Mesenchymal stem cell (in vitro differentiated cells and primary cell): ENCODE measurements at regions not wholly inside any gene's neighbourhood (a gene's known extent, or its start where the extent isn't known, plus 50 kb on each side); places are given as distances from the start of the nearest gene placed in this dataset.

Source experiments
- DNase-seq: peaks from one replicate; pipeline ENCODE4 v3.0.0-alpha.2; 2013
- H2AFZ ChIP-seq: one replicate; pipeline ENCODE4 v1.6.1; 2013; ENCODE audit warnings: low read depth, mild to moderate bottlenecking, control low read depth, inconsistent platforms, low read length, moderate library complexity
- H2AK5ac ChIP-seq: 2 replicates; pipeline ENCODE4 v1.6.1; 2013; ENCODE audit warnings: low read length, moderate library complexity, mild to moderate bottlenecking, inconsistent platforms; ENCODE audit not compliant: severe bottlenecking
- H2BK120ac ChIP-seq: one replicate; pipeline ENCODE4 v1.6.1; 2013; ENCODE audit warnings: low read depth, mild to moderate bottlenecking, inconsistent platforms, low read length, moderate library complexity
- H2BK12ac ChIP-seq, 2 experiments: one replicate each; pipeline ENCODE4 v1.6.1; 2013; ENCODE audit warnings: inconsistent platforms in 2 of 2, low read length in 2 of 2, mild to moderate bottlenecking in 2 of 2, moderate library complexity in 2 of 2, control low read depth in 1 of 2
- H2BK15ac ChIP-seq: one replicate; pipeline ENCODE4 v1.6.1; 2013; ENCODE audit warnings: mild to moderate bottlenecking, low read depth, inconsistent platforms; ENCODE audit not compliant: poor library complexity, severe bottlenecking
- H2BK5ac ChIP-seq: 2 replicates; pipeline ENCODE4 v1.6.1; 2013; ENCODE audit warnings: low read depth, mild to moderate bottlenecking, low read length, control low read depth, inconsistent platforms; ENCODE audit not compliant: poor library complexity, severe bottlenecking
- H3K14ac ChIP-seq, 2 experiments: one replicate each; pipeline ENCODE4 v1.6.1; 2013; ENCODE audit warnings: inconsistent platforms in 2 of 2, low read length in 2 of 2, control low read depth in 1 of 2, mild to moderate bottlenecking in 1 of 2, moderate library complexity in 1 of 2
- H3K18ac ChIP-seq, 2 experiments: one replicate each; pipeline ENCODE4 v1.6.1; 2013; ENCODE audit warnings: inconsistent platforms in 2 of 2, low read length in 2 of 2, control low read depth in 1 of 2, low read depth in 1 of 2, mild to moderate bottlenecking in 1 of 2
- H3K23ac ChIP-seq, 2 experiments: one replicate each; pipeline ENCODE4 v1.6.1; 2013; ENCODE audit warnings: inconsistent platforms in 2 of 2, low read length in 2 of 2, mild to moderate bottlenecking in 2 of 2, moderate library complexity in 2 of 2, control low read depth in 1 of 2
- H3K27ac ChIP-seq: 2 replicates; pipeline ENCODE4 v1.5.1; 2013; ENCODE audit warnings: mild to moderate bottlenecking, moderate library complexity, low read length, control low read depth, inconsistent platforms; ENCODE audit not compliant: poor library complexity, severe bottlenecking
- H3K27me3 ChIP-seq, 2 experiments: 2 replicates each; pipeline versions ENCODE4 v1.6.1 to v1.7.0; 2013; ENCODE audit warnings: low read length in 2 of 2, mild to moderate bottlenecking in 2 of 2, moderate library complexity in 2 of 2, control low read depth in 1 of 2, inconsistent platforms in 1 of 2; ENCODE audit not compliant: control insufficient read depth in 1 of 2, insufficient read depth in 1 of 2
- H3K36me3 ChIP-seq, 2 experiments: 2 replicates each; pipeline versions ENCODE4 v1.6.1 to v1.7.0; 2013; ENCODE audit warnings: low read length in 2 of 2, control low read depth in 1 of 2, inconsistent platforms in 1 of 2, low read depth in 1 of 2, mild to moderate bottlenecking in 1 of 2; ENCODE audit not compliant: insufficient read depth in 2 of 2, control insufficient read depth in 1 of 2
- H3K4ac ChIP-seq, 2 experiments: one replicate each; pipeline ENCODE4 v1.6.1; 2013; ENCODE audit warnings: inconsistent platforms in 2 of 2, low read length in 2 of 2, mild to moderate bottlenecking in 2 of 2, moderate library complexity in 2 of 2, control low read depth in 1 of 2, low read depth in 1 of 2
- H3K4me1 ChIP-seq: 2 replicates; pipeline ENCODE4 v1.6.1; 2013; ENCODE audit warnings: low read depth, low read length, control low read depth; ENCODE audit not compliant: control insufficient read depth, insufficient read depth
- H3K4me2 ChIP-seq: 2 replicates; pipeline ENCODE4 v1.6.1; 2013; ENCODE audit warnings: low read length, mild to moderate bottlenecking, inconsistent platforms; ENCODE audit not compliant: poor library complexity, severe bottlenecking
- H3K4me3 ChIP-seq, 2 experiments: 2 replicates each; pipeline versions ENCODE4 v1.5.1 to v1.7.0; 2013; ENCODE audit warnings: low read length in 2 of 2, mild to moderate bottlenecking in 2 of 2, control low read depth in 1 of 2, low read depth in 1 of 2; ENCODE audit not compliant: insufficient read depth in 1 of 2
- H3K79me1 ChIP-seq: replicated peaks from 2 replicates; pipeline ENCODE4 v1.6.1; 2013; ENCODE audit warnings: mild to moderate bottlenecking, control low read depth, low read length, inconsistent platforms; ENCODE audit not compliant: poor library complexity, severe bottlenecking
- H3K9ac ChIP-seq: 2 replicates; pipeline ENCODE4 v1.7.0; 2013; ENCODE audit warnings: mild to moderate bottlenecking, low read length, moderate library complexity
- H3K9me3 ChIP-seq: 2 replicates; pipeline ENCODE4 v1.7.0; 2013; ENCODE audit warnings: mild to moderate bottlenecking, low read length; ENCODE audit not compliant: control insufficient read depth
- H4K8ac ChIP-seq: one replicate; pipeline ENCODE4 v1.6.1; 2013; ENCODE audit warnings: inconsistent platforms, mild to moderate bottlenecking, low read length, moderate library complexity
- H4K91ac ChIP-seq: one replicate; pipeline ENCODE4 v1.6.1; 2013; ENCODE audit warnings: mild to moderate bottlenecking, low read length, inconsistent platforms
- WGBS: methylation state at CpG from one replicate; pipeline ENCODE4 v1.1.7; 2013; ENCODE audit warnings: mixed read lengths; 5-methylcytosine and 5-hydroxymethylcytosine counted together

GRCh38 chr5:73357576-73357975 lies 91.0 kb downstream of the FOXD1 start:
- Histone ChIP-seq H3K27ac (no peak overlapping the region), H2BK5ac (no peak overlapping the region), H3K14ac (no peak overlapping the region), H3K79me1 (no peaks in the 10 kb centered on the region), H3K9me3 (peaks cover 7% of the 10 kb centered on the region), H3K23ac (no peak overlapping the region), H2BK15ac (no peak overlapping the region), H4K91ac (no peak overlapping the region), H4K8ac (no peak overlapping the region), H2AK5ac (no peak overlapping the region), H2BK12ac (no peak overlapping the region), H2BK120ac (no peak overlapping the region), H3K27me3 (peaks cover 0 to 64% of the 10 kb centered on the region in 2 experiments), H3K4me1 (no peaks in the 10 kb centered on the region), H3K4ac (peak overlapping the region in 1 of 2 experiments; percentile 53), H3K4me3 (no peak overlapping the region), H3K9ac (no peak overlapping the region), H2AFZ (no peak overlapping the region), H3K4me2 (no peak overlapping the region), H3K18ac (no peak overlapping the region), H3K36me3 (no peaks in the 10 kb centered on the region)
- WGBS: 81% methylated on average over 3 of the region's 3 CpGs
- DNase-seq: no peak

- H3K9ac ChIP-seq: no peak overlapping the region
- no peaks in the 10 kb centered on the region for H3K4me1 ChIP-seq
- no peak overlapping the region for H2BK15ac ChIP-seq
- H2AK5ac ChIP-seq: no peak overlapping the region
- H3K4ac ChIP-seq: no peak overlapping the region
- no peak overlapping the region for H2BK5ac ChIP-seq
- no peaks in the 10 kb centered on the region for H3K36me3 ChIP-seq
- no peak overlapping the region for H4K8ac ChIP-seq
- WGBS: 40% methylated on average over 1 of the region's 1 CpG
- H2BK120ac ChIP-seq: no peak overlapping the region
- no peak overlapping the region for H2BK12ac ChIP-seq
- H3K18ac ChIP-seq: no peak overlapping the region
- H2AFZ ChIP-seq: no peak overlapping the region
- peaks cover 0 to 71% of the 10 kb centered on the region in 2 experiments for H3K27me3 ChIP-seq
- H3K27ac ChIP-seq: no peak overlapping the region
- H4K91ac ChIP-seq: no peak overlapping the region
- H3K4me2 ChIP-seq: no peak overlapping the region
- H3K79me1 ChIP-seq: no peaks in the 10 kb centered on the region
- H3K9me3 ChIP-seq: peaks cover 29% of the 10 kb centered on the region
- H3K4me3 ChIP-seq: no peak overlapping the region
- no peak overlapping the region for H3K14ac ChIP-seq
- no peak overlapping the region for H3K23ac ChIP-seq
- no peak for DNase-seq
These were observed 93.5 kb downstream of the FOXD1 start for GRCh38 chr5:73355108-73355507.

GRCh38 chr5:73354406-73354805 lies 94.2 kb downstream of the FOXD1 start:
- H2BK15ac ChIP-seq: no peak overlapping the region
- no peak for DNase-seq
- H3K27ac ChIP-seq: no peak overlapping the region
- H2BK5ac ChIP-seq: no peak overlapping the region
- no peaks in the 10 kb centered on the region for H3K36me3 ChIP-seq
- H3K79me1 ChIP-seq: no peaks in the 10 kb centered on the region
- no peak overlapping the region for H4K91ac ChIP-seq
- H3K23ac ChIP-seq: no peak overlapping the region
- H3K4me1 ChIP-seq: no peaks in the 10 kb centered on the region
- H3K27me3 ChIP-seq: peaks cover 0 to 66% of the 10 kb centered on the region in 2 experiments
- peaks cover 36% of the 10 kb centered on the region for H3K9me3 ChIP-seq
- H3K4ac ChIP-seq: no peak overlapping the region
- H3K4me3 ChIP-seq: no peak overlapping the region
- H2BK12ac ChIP-seq: no peak overlapping the region
- H3K14ac ChIP-seq: no peak overlapping the region
- H4K8ac ChIP-seq: no peak overlapping the region
- no peak overlapping the region for H2AK5ac ChIP-seq
- H3K4me2 ChIP-seq: no peak overlapping the region
- H3K9ac ChIP-seq: no peak overlapping the region
- 83% methylated on average over 1 of the region's 2 CpGs for WGBS
- no peak overlapping the region for H2AFZ ChIP-seq
- H3K18ac ChIP-seq: no peak overlapping the region
- no peak overlapping the region for H2BK120ac ChIP-seq

GRCh38 chr5:73352649-73353230 lies 95.8 kb downstream of the FOXD1 start:
- Histone ChIP-seq H3K4me2 (no peak overlapping the region), H3K27ac (no peak overlapping the region), H3K27me3 (peaks cover 0 to 50% of the 10 kb centered on the region in 2 experiments), H2AFZ (no peak overlapping the region), H2BK15ac (no peak overlapping the region), H2BK120ac (no peak overlapping the region), H3K4me3 (no peak overlapping the region), H3K23ac (no peak overlapping the region), H3K9ac (no peak overlapping the region), H2BK12ac (no peak overlapping the region), H3K14ac (no peak overlapping the region), H2BK5ac (no peak overlapping the region), H3K9me3 (peaks cover 50% of the 10 kb centered on the region), H3K79me1 (no peaks in the 10 kb centered on the region), H3K4me1 (no peaks in the 10 kb centered on the region), H4K91ac (no peak overlapping the region), H3K36me3 (no peaks in the 10 kb centered on the region), H2AK5ac (no peak overlapping the region), H3K4ac (no peak overlapping the region), H3K18ac (no peak overlapping the region), H4K8ac (no peak overlapping the region)
- DNase-seq: no peak
